OCI-LY3 (cell line): ENCODE measurements at regions not wholly inside any gene's neighbourhood (a gene's known extent, or its start where the extent isn't known, plus 50 kb on each side); places are given as distances from the start of the nearest gene placed in this dataset.

Source experiments
- H2AFZ ChIP-seq: fragments of 200-600, 300-600 bp; shearing (Covaris generic); 2 replicates; pipeline ENCODE4 v1.6.0; 2014; ENCODE audit warnings: antibody characterized with exemption, low read depth, low read length
- H3K27ac ChIP-seq: fragments of 200-600, 300-600 bp; sonication (generic); 2 replicates; pipeline ENCODE4 v1.5.1; 2014; ENCODE audit warnings: mild to moderate bottlenecking, low read length, moderate library complexity, mixed read lengths
- H3K27me3 ChIP-seq: fragments of 200-600, 300-600 bp; sonication (generic); 2 replicates; pipeline ENCODE4 v1.6.1; 2014; ENCODE audit warnings: low read depth, low read length, mixed read lengths
- H3K36me3 ChIP-seq: fragments of 200-600, 300-600 bp; sonication (generic); replicated peaks from 2 replicates; pipeline ENCODE3; 2014; ENCODE audit warnings: low read depth, low read length, mixed read lengths
- H3K4me1 ChIP-seq: fragments of 300-600, 200-600 bp; sonication (generic); 2 replicates; pipeline ENCODE4 v1.6.1; 2014; ENCODE audit warnings: low read length, mixed read lengths
- H3K4me2 ChIP-seq: fragments of 200-600, 300-600 bp; sonication (generic); 2 replicates; pipeline ENCODE4 v1.6.1; 2014; ENCODE audit warnings: low read length, mixed read lengths
- H3K4me3 ChIP-seq: fragments of 300-600, 200-600 bp; sonication (generic); 2 replicates; pipeline ENCODE4 v1.5.1; 2014; ENCODE audit warnings: antibody characterized with exemption, mild to moderate bottlenecking, low read length, moderate library complexity
- H3K79me2 ChIP-seq: fragments of 300-600, 200-600 bp; shearing (Covaris generic); 2 replicates; pipeline ENCODE4 v1.6.1; 2014; ENCODE audit warnings: mild to moderate bottlenecking, low read length, mixed read lengths
- H3K9ac ChIP-seq: fragments of 300-600, 200-600 bp; shearing (Covaris generic); 2 replicates; pipeline ENCODE4 v1.6.0; 2014; ENCODE audit warnings: mild to moderate bottlenecking, low read length, moderate library complexity
- H3K9me3 ChIP-seq: fragments of 200-600, 300-600 bp; shearing (Covaris generic); 2 replicates; pipeline ENCODE4 v1.6.1; 2014; ENCODE audit warnings: low read length, mixed read lengths; ENCODE audit not compliant: insufficient read depth
- H4K20me1 ChIP-seq: fragments of 200-600, 300-600 bp; sonication (generic); 2 replicates; pipeline ENCODE4 v1.6.1; 2016; ENCODE audit warnings: low read length, mixed read lengths; ENCODE audit not compliant: insufficient read depth
- CTCF ChIP-seq: fragments of 200-600, 300-600 bp; sonication (generic); IDR thresholded peaks from 2 replicates; pipeline ENCODE4 v1.5.1; 2014; ENCODE audit warnings: antibody characterized with exemption, low read length, low read depth
- EZH2phosphoT487 ChIP-seq: fragments of 200-600 bp; shearing (Covaris generic); IDR thresholded peaks from 2 replicates; pipeline ENCODE4 v1.6.1; 2018; ENCODE audit warnings: antibody characterized with exemption, mixed run types, low read depth

GRCh38 chr4:178026999-178027398 is 584.8 kb upstream of the AGA start:
- H3K4me2 ChIP-seq: no peak overlapping the region
- TF ChIP-seq EZH2phosphoT487: no peak
- TF ChIP-seq CTCF: no peak
- no peaks in the 10 kb centered on the region for H3K79me2 ChIP-seq
- no peak overlapping the region for H3K4me3 ChIP-seq
- no peaks in the 10 kb centered on the region for H4K20me1 ChIP-seq
- no peak overlapping the region for H3K9ac ChIP-seq
- H3K27me3 ChIP-seq: no peaks in the 10 kb centered on the region
- no peaks in the 10 kb centered on the region for H3K36me3 ChIP-seq
- no peaks in the 10 kb centered on the region for H3K9me3 ChIP-seq
- no peak overlapping the region for H2AFZ ChIP-seq
- H3K27ac ChIP-seq: no peak overlapping the region
- H3K4me1 ChIP-seq: no peaks in the 10 kb centered on the region

GRCh38 chr4:178027796-178028195 is 585.6 kb upstream of the AGA start:
- Histone ChIP-seq H2AFZ (no peak overlapping the region), H3K9ac (no peak overlapping the region), H3K27ac (no peak overlapping the region), H3K9me3 (no peaks in the 10 kb centered on the region), H4K20me1 (no peaks in the 10 kb centered on the region), H3K4me1 (no peaks in the 10 kb centered on the region), H3K27me3 (no peaks in the 10 kb centered on the region), H3K4me3 (no peak overlapping the region), H3K79me2 (no peaks in the 10 kb centered on the region), H3K36me3 (no peaks in the 10 kb centered on the region), H3K4me2 (no peak overlapping the region)
- TF ChIP-seq EZH2phosphoT487 (no peak), CTCF (no peak)

GRCh38 chr4:178028481-178028880 is 586.2 kb upstream of the AGA start:
- no peak overlapping the region for H3K4me2 ChIP-seq
- no peaks in the 10 kb centered on the region for H3K27me3 ChIP-seq
- TF ChIP-seq CTCF: no peak
- TF ChIP-seq EZH2phosphoT487: no peak
- H3K9me3 ChIP-seq: no peaks in the 10 kb centered on the region
- no peaks in the 10 kb centered on the region for H3K4me1 ChIP-seq
- H2AFZ ChIP-seq: 0 out of 2 replicates have a peak overlapping the region, but pooled peaks have one; percentile 32
- no peaks in the 10 kb centered on the region for H3K36me3 ChIP-seq
- H3K4me3 ChIP-seq: no peak overlapping the region
- H3K9ac ChIP-seq: no peak overlapping the region
- H4K20me1 ChIP-seq: no peaks in the 10 kb centered on the region
- H3K27ac ChIP-seq: no peak overlapping the region
- no peaks in the 10 kb centered on the region for H3K79me2 ChIP-seq

- TF ChIP-seq EZH2phosphoT487 (no peak), CTCF (no peak)
- H3K9ac ChIP-seq: no peak overlapping the region
- no peaks in the 10 kb centered on the region for H4K20me1 ChIP-seq
- no peaks in the 10 kb centered on the region for H3K4me1 ChIP-seq
- no peaks in the 10 kb centered on the region for H3K79me2 ChIP-seq
- H2AFZ ChIP-seq: no peak overlapping the region
- H3K9me3 ChIP-seq: no peaks in the 10 kb centered on the region
- H3K4me2 ChIP-seq: no peak overlapping the region
- H3K36me3 ChIP-seq: no peaks in the 10 kb centered on the region
- no peak overlapping the region for H3K4me3 ChIP-seq
- H3K27ac ChIP-seq: no peak overlapping the region
- H3K27me3 ChIP-seq: no peaks in the 10 kb centered on the region
Observed at GRCh38 chr4:178037459-178038214, 595.4 kb upstream of the AGA start.
